ENCODE measurements at regions not wholly inside any gene's neighbourhood (a gene's known extent, or its start where the extent isn't known, plus 50 kb on each side); places are given as distances from the start of the nearest gene placed in this dataset.

- DNase-seq, result no peak
Observed at GRCh38 chr7:33661430-33662160, 243.7 kb upstream of the BMPER start.

GRCh38 chr7:33666531-33666930 lies 238.8 kb upstream of the BMPER start:
- no peak for DNase-seq

- DNase-seq, result no peak
Observed at GRCh38 chr7:33667196-33667595, 238.1 kb upstream of the BMPER start.

GRCh38 chr7:33669251-33669670 lies 236.1 kb upstream of the BMPER start:
- DNase-seq, result peak; percentile 71

- peak; percentile 14 for DNase-seq
Observed at GRCh38 chr7:33671531-33672262, 233.6 kb upstream of the BMPER start.

GRCh38 chr7:33673029-33673700 lies 232.2 kb upstream of the BMPER start:
- no peak for DNase-seq

- DNase-seq, result no peak
Observed at GRCh38 chr7:33674804-33675411, 230.4 kb upstream of the BMPER start.

GRCh38 chr7:33677556-33677955 lies 227.8 kb upstream of the BMPER start:
- DNase-seq, result no peak

GRCh38 chr7:33678569-33679335 lies 226.6 kb upstream of the BMPER start:
- no peak for DNase-seq

GRCh38 chr7:33680682-33681081 lies 224.7 kb upstream of the BMPER start:
- no peak for DNase-seq

GRCh38 chr7:33685503-33685902 lies 219.8 kb upstream of the BMPER start:
- no peak for DNase-seq

- peak; percentile 7 for DNase-seq
Observed at GRCh38 chr7:33685981-33686683, 219.2 kb upstream of the BMPER start.

GRCh38 chr7:33687625-33688024 lies 217.7 kb upstream of the BMPER start:
- DNase-seq, result no peak

GRCh38 chr7:33691180-33691579 lies 214.2 kb upstream of the BMPER start:
- no peak for DNase-seq

- no peak for DNase-seq
Observed at GRCh38 chr7:33692956-33693355, 212.4 kb upstream of the BMPER start.

GRCh38 chr7:33694006-33694405 lies 211.3 kb upstream of the BMPER start:
- DNase-seq, result no peak

GRCh38 chr7:33697616-33698015 lies 207.7 kb upstream of the BMPER start:
- DNase-seq, result no peak

GRCh38 chr7:33698041-33698440 lies 207.3 kb upstream of the BMPER start:
- DNase-seq, result no peak

- no peak for DNase-seq
Observed at GRCh38 chr7:33698692-33699128, 206.6 kb upstream of the BMPER start.

- no peak for DNase-seq
Observed at GRCh38 chr7:33700001-33700899, 205.1 kb upstream of the BMPER start.

- DNase-seq, result no peak
Observed at GRCh38 chr7:33701189-33701740, 204.1 kb upstream of the BMPER start.
